A549 (cell line): ENCODE measurements at regions not wholly inside any gene's neighbourhood (a gene's known extent, or its start where the extent isn't known, plus 50 kb on each side); places are given as distances from the start of the nearest gene placed in this dataset.

ENCODE experiments used
- BCL3 ChIP-seq: fragments of >200 bp; sonication (Bioruptor Twin); formaldehyde crosslinking; IDR thresholded peaks from 3 replicates; pipeline ENCODE4 v1.6.1; 2016
- CBX8 ChIP-seq: fragments of 200-600 bp; sonication (generic); IDR thresholded peaks from 2 replicates; pipeline ENCODE4 v1.6.1; 2016
- CHD2 ChIP-seq: fragments of 150-350 bp; IDR thresholded peaks from 2 replicates; pipeline ENCODE4 v1.6.1; 2014; ENCODE audit warnings: low read length; ENCODE audit not compliant: partially characterized antibody
- CTCF ChIP-seq: fragments of >200 bp; sonication (Bioruptor Twin); formaldehyde crosslinking; IDR thresholded peaks from 3 replicates; pipeline ENCODE4 v1.5.1; 2016
- GATA3 ChIP-seq: IDR thresholded peaks from 2 replicates; pipeline ENCODE4 v1.6.1; 2012; ENCODE audit warnings: borderline replicate concordance
- KDM1A ChIP-seq: fragments of 200-600 bp; sonication (generic); IDR thresholded peaks from 2 replicates; pipeline ENCODE4 v1.6.1; 2016; ENCODE audit warnings: low read depth, mild to moderate bottlenecking
- MAFK ChIP-seq: fragments of 450-650 bp; IDR thresholded peaks from 2 replicates; pipeline ENCODE4 v1.6.1; 2014; ENCODE audit not compliant: partially characterized antibody
- MAX ChIP-seq: IDR thresholded peaks from 2 replicates; pipeline ENCODE4 v1.6.1; 2012
- POLR2A ChIP-seq: IDR thresholded peaks from 2 replicates; pipeline ENCODE4 v1.6.1; 2012; ENCODE audit warnings: mild to moderate bottlenecking, low read length
- RAD21 ChIP-seq, 2 experiments: fragments of >200 bp in 1 of 2; sonication (Bioruptor Twin) in 1 of 2; formaldehyde crosslinking in 1 of 2; IDR thresholded peaks in 1 of 2; conservative IDR thresholded peaks in 1 of 2; 2 replicates in 1 of 2; 3 replicates in 1 of 2; pipeline ENCODE4 v1.6.1; 2012 to 2018; ENCODE audit warnings: inconsistent platforms in 1 of 2
- REST ChIP-seq: fragments of 200-600 bp; sonication (generic); IDR thresholded peaks from 2 replicates; pipeline ENCODE4 v1.6.1; 2016; ENCODE audit warnings: antibody characterized with exemption, mild to moderate bottlenecking, moderate library complexity
- ZFP36 ChIP-seq: fragments of 450-650 bp; IDR thresholded peaks from 2 replicates; pipeline ENCODE4 v1.6.1; 2014; ENCODE audit warnings: borderline replicate concordance; ENCODE audit not compliant: partially characterized antibody

GRCh38 chr10:4492202-4492601, 333.8 kb upstream of the AKR1E2 start:
- no peak for TF ChIP-seq CTCF
- TF ChIP-seq KDM1A, result no peak
- no peak for TF ChIP-seq POLR2A
- no peak for TF ChIP-seq CHD2
- no peak for TF ChIP-seq BCL3
- no peak for TF ChIP-seq REST
- TF ChIP-seq ZFP36, result no peak
- TF ChIP-seq RAD21 (conservative IDR thresholded peaks at IDR 0.05 in 1 of 2, IDR thresholded peaks at IDR 0.05 in 1 of 2), result no peak
- TF ChIP-seq MAX, result no peak
- no peak for TF ChIP-seq GATA3
- no peak for TF ChIP-seq MAFK
- TF ChIP-seq CBX8, result no peak
